ENCODE measurements at regions not wholly inside any gene's neighbourhood (a gene's known extent, or its start where the extent isn't known, plus 50 kb on each side); places are given as distances from the start of the nearest gene placed in this dataset.

DNA sequence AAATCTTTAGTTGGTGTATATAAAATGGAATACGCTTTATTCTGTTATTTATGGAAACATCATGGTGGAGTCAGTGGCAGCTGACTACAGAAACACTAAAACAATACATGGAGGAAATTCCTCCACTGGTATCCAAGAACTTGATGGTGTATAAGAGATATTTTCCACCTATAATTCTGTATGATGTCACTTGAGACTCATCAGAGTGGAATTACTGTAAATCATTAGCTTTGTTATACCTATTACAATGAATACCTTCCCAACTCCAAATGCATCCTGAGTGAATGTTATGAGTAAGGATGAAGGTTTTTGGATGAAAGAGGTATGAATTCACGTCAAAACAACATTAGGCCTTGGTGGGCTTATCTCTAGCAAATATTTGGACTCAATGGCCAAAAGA lies 258.5 kb upstream of the SORL1-AS1 start:
- TF ChIP-seq POLR2AphosphoS5 (IDR thresholded peaks at IDR 0.05; ENCODE audit: insufficient read depth in 1 of 2, low read depth in 1 of 2) = no peak
- TF ChIP-seq, protein P1, sequence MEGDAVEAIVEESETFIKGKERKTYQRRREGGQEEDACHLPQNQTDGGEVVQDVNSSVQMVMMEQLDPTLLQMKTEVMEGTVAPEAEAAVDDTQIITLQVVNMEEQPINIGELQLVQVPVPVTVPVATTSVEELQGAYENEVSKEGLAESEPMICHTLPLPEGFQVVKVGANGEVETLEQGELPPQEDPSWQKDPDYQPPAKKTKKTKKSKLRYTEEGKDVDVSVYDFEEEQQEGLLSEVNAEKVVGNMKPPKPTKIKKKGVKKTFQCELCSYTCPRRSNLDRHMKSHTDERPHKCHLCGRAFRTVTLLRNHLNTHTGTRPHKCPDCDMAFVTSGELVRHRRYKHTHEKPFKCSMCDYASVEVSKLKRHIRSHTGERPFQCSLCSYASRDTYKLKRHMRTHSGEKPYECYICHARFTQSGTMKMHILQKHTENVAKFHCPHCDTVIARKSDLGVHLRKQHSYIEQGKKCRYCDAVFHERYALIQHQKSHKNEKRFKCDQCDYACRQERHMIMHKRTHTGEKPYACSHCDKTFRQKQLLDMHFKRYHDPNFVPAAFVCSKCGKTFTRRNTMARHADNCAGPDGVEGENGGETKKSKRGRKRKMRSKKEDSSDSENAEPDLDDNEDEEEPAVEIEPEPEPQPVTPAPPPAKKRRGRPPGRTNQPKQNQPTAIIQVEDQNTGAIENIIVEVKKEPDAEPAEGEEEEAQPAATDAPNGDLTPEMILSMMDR (IDR thresholded peaks at IDR 0.05) = no peak

Data from vagina (tissue), 2 donors.